LNCaP clone FGC (cell line): ENCODE measurements at regions not wholly inside any gene's neighbourhood (a gene's known extent, or its start where the extent isn't known, plus 50 kb on each side); places are given as distances from the start of the nearest gene placed in this dataset.

Experiments used
- DNase-seq: peaks from one replicate; pipeline ENCODE4 v3.0.0-alpha.2; 2011; ENCODE audit warnings: low read depth
- H3K4me3 ChIP-seq: 2 replicates; pipeline ENCODE4 v1.5.1; 2011; ENCODE audit warnings: mild to moderate bottlenecking, low read depth, low read length, control low read depth
- TF ChIP-seq, protein P1 (sequence below): IDR thresholded peaks from 2 replicates; pipeline ENCODE4 v1.5.1; 2012; ENCODE audit warnings: mild to moderate bottlenecking; ENCODE audit not compliant: control insufficient read depth, insufficient read depth; ENCODE audit errors: extremely low read depth

DNA sequence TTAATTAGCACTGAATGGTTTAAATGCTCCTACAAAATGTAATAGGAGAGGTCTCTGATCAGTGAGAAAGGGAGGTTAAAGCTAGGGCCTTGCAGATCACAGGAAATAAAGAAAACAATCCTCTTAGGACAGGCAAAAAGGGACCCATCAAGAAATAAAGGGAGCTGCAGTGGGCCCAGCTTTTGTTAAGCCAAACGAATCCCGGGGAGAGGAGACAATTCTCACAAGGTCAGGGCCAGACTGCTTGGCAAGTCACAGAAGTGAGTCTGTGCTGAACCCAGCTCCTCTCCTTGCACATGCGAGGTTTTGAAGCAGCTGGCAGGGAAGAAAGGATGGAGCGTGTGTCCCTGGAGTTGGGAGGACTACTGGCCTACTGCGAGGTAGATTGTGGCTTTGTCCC, 285.8 kb downstream of the COG6 start:
- TF ChIP-seq, protein P1, sequence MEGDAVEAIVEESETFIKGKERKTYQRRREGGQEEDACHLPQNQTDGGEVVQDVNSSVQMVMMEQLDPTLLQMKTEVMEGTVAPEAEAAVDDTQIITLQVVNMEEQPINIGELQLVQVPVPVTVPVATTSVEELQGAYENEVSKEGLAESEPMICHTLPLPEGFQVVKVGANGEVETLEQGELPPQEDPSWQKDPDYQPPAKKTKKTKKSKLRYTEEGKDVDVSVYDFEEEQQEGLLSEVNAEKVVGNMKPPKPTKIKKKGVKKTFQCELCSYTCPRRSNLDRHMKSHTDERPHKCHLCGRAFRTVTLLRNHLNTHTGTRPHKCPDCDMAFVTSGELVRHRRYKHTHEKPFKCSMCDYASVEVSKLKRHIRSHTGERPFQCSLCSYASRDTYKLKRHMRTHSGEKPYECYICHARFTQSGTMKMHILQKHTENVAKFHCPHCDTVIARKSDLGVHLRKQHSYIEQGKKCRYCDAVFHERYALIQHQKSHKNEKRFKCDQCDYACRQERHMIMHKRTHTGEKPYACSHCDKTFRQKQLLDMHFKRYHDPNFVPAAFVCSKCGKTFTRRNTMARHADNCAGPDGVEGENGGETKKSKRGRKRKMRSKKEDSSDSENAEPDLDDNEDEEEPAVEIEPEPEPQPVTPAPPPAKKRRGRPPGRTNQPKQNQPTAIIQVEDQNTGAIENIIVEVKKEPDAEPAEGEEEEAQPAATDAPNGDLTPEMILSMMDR: no peak
- no peak overlapping the region for H3K4me3 ChIP-seq
- no peak for DNase-seq

DNA sequence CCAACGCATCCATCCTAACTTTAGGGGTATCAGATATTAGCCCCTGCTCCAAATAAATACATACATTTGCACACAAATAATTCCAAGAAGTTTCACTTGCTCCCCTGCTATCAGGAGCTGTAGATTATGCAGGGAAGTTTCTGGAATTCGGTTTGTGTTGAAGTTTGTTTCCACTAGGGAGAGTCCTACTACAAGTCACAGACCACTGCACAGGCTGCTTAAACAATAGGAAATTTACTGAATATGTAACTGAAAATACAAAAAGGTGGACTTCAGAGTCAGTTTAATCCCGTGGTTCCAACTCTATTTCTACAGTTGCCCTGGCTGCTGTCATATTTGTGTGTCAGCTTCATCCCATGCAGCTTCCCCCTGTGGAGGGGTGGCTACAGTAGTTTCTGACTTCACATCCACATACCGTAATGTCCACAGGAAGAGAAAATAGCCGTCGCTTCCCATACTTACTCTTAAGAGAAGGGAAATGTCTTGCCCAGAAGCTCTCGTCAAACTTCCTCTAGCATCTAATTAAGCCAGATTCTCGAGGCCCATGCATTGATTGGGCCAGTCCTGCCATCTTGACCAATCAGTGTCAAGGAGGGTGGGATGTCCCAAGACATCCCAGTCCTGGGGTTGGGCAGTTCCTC, 286.6 kb downstream of the COG6 start:
- no peak overlapping the region for H3K4me3 ChIP-seq
- TF ChIP-seq, protein P1: no peak
- no peak for DNase-seq

- H3K4me3 ChIP-seq: no peak overlapping the region
- DNase-seq: peak; percentile 28
- TF ChIP-seq, protein P1: peak; percentile 98
These were observed 287.3 kb downstream of the COG6 start for GRCh38 chr13:39942552-39943273.

DNA sequence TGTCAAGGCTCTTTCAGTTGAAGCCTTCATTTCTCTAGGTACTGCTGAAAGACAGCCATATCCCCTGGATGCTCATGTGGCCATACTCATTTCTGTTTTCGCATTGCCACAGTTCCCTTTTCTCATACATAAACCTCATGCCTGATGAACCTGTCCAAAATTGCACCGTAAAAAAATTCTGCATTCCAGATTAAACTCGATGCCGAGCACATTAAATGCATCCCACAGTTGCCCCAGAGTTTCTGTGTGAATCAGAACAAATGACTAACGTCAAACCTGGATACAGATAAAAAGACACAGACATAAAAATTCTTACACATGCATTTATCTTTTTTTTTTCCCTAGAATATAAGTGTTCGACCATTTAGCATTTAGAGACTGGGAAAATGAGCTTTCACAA, 288.2 kb downstream of the COG6 start:
- TF ChIP-seq, protein P1: no peak
- no peak overlapping the region for H3K4me3 ChIP-seq
- no peak for DNase-seq

GRCh38 chr13:39945226-39945625, 289.8 kb downstream of the COG6 start:
- no peak overlapping the region for H3K4me3 ChIP-seq
- TF ChIP-seq, protein P1: no peak
- DNase-seq: no peak

DNA sequence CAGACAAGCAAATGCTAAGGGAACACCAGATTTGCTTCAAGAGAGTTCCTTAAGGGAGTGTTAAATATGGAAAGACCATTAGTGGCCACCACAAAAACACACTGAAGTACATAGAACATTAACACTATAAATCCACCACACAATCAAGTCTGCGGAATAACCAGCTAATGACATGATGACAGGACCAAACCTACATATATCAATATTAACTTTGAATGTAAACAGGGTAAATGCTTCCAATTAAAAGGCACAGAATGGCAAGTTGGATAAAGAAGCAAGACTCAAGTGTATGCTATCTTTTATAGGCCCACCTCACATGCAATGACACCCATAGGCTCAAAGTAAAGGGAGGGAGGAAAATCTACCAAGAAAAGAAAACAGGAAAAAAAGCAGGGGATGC, 291.3 kb downstream of the COG6 start:
- TF ChIP-seq, protein P1: no peak
- H3K4me3 ChIP-seq: no peak overlapping the region
- no peak for DNase-seq

DNA sequence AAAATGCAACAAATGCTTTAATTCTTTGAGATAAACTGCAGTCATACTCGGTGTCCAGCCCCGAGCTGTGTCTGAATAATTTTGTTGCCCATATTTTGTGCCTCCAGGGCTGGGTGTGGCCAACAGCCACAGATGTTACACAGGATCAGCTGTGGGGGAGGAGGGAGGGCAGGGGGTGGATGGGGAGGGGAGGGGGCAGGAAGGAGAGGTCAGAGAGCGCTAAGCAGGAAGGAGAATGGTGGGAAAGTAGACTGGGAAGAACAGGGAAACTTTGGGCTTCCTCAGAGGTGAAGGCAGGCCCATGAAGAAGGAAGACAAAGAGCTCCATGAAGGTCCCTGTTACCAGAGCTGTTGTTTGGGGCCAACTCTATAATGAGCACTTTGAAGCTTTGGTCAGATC, 295.8 kb downstream of the COG6 start:
- TF ChIP-seq, protein P1: no peak
- DNase-seq: no peak
- H3K4me3 ChIP-seq: no peak overlapping the region
